ENCODE measurements at regions not wholly inside any gene's neighbourhood (a gene's known extent, or its start where the extent isn't known, plus 50 kb on each side); places are given as distances from the start of the nearest gene placed in this dataset.
"Not testable (repeated sequence)": the region's sequence is repeated elsewhere in the genome, so short reads cannot be mapped to it uniquely, and the experiment has no call there.

- not testable (repeated sequence) for H3K4me3 ChIP-seq (ENCODE audit: insufficient read depth, low read length, poor library complexity, severe bottlenecking); H3K9ac ChIP-seq (ENCODE audit: low read length); H4K20me1 ChIP-seq (ENCODE audit: low read depth, low read length); H3K9me3 ChIP-seq (ENCODE audit: insufficient read depth, low read length); H3F3A ChIP-seq (ENCODE audit: insufficient read depth); H2AFZ ChIP-seq (ENCODE audit: low read depth, low read length, severe bottlenecking); H3K27ac ChIP-seq (ENCODE audit: low read depth, low read length); H3K79me2 ChIP-seq (ENCODE audit: insufficient read depth, low read length); H3K27me3 ChIP-seq (ENCODE audit: low read length); H3K36me3 ChIP-seq (ENCODE audit: low read length); H3K9me2 ChIP-seq (replicated peaks; ENCODE audit: insufficient read depth, low read length); H3K4me2 ChIP-seq (ENCODE audit: low read depth, low read length, poor library complexity, severe bottlenecking)
Observed at GRCh38 chrX:79026742-79027141, 81.6 kb downstream of the P2RY10 start.

DNA sequence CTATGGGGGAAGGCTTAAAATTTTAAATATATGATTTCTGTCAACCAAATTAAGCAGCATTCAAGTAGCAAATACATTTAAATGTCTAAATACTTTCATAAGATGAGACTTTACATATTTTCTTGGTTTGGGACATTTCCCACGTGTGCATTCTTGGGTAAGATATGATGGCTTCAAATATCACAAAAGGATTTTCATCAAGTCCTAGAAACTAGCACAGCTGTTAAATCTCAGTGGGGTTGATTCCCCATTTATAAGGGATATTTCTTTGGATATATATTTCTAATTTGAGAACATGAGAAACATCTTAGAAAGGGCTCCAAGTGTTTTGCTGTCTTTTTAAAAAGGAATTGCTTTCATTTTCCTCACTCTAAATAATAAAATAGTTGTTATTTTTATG, 90.2 kb downstream of the P2RY10 start:
- H3F3A ChIP-seq (ENCODE audit: insufficient read depth) = no peaks in the 10 kb centered on the region
- H3K9me3 ChIP-seq (ENCODE audit: insufficient read depth, low read length) = no peaks in the 10 kb centered on the region
- no peaks in the 10 kb centered on the region for H3K27me3 ChIP-seq (ENCODE audit: low read length)
- H3K9ac ChIP-seq (ENCODE audit: low read length) = no peak overlapping the region
- TF ChIP-seq EZH2phosphoT487 (conservative IDR thresholded peaks at IDR 0.05; ENCODE audit: low read length) (no peak), CTCF (IDR thresholded peaks at IDR 0.05; ENCODE audit: insufficient read depth, low read length, poor library complexity, severe bottlenecking) (no peak)
- H3K9me2 ChIP-seq (replicated peaks; ENCODE audit: insufficient read depth, low read length) = no peaks in the 10 kb centered on the region
- no peak overlapping the region for H3K27ac ChIP-seq (ENCODE audit: low read depth, low read length)
- no peaks in the 10 kb centered on the region for H4K20me1 ChIP-seq (ENCODE audit: low read depth, low read length)
- no peak overlapping the region for H2AFZ ChIP-seq (ENCODE audit: low read depth, low read length, severe bottlenecking)
- no peaks in the 10 kb centered on the region for H3K79me2 ChIP-seq (ENCODE audit: insufficient read depth, low read length)
- no peak overlapping the region for H3K4me3 ChIP-seq (ENCODE audit: insufficient read depth, low read length, poor library complexity, severe bottlenecking)
- H3K36me3 ChIP-seq (ENCODE audit: low read length) = no peaks in the 10 kb centered on the region
- H3K4me2 ChIP-seq (ENCODE audit: low read depth, low read length, poor library complexity, severe bottlenecking) = no peak overlapping the region

DNA sequence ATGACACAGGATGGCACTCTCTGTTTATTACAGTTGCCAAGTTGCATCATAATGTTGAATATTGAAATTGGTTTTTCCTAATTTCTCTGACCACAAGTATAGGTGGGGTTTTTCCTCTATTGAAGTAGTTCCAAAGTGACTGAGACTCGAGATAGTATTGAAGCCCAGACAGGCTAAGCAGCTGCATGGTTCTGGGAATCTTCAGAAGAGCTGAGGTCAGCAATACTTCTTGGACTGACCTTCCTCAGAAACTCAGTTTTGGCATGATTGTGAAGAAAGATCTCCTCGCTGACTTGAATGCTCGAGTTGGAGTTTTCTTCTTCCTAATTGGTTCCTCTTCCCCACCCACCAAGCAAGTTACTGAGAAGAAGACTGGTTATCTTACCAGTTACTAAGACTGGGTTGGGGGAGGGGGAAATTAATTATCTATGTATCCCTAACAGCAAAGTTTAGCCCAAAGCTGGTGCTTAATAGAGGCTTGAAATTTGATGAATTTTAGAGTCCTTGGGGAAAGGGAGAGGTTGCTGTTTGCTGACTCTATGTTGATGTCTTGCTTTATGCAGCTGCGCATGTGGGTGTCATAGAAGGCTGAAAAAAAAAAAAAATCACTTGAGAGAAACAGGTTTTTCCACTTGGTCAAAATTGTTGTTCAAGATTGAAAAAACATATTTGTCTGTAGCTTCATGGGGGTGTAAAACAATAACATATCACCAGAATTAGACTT, 91.1 kb downstream of the P2RY10 start:
- no peak overlapping the region for H2AFZ ChIP-seq (ENCODE audit: low read depth, low read length, severe bottlenecking)
- no peak for TF ChIP-seq CTCF (IDR thresholded peaks at IDR 0.05; ENCODE audit: insufficient read depth, low read length, poor library complexity, severe bottlenecking)
- TF ChIP-seq EZH2phosphoT487 (conservative IDR thresholded peaks at IDR 0.05; ENCODE audit: low read length) = no peak
- no peaks in the 10 kb centered on the region for H3K9me2 ChIP-seq (replicated peaks; ENCODE audit: insufficient read depth, low read length)
- H3K79me2 ChIP-seq (ENCODE audit: insufficient read depth, low read length) = no peaks in the 10 kb centered on the region
- no peaks in the 10 kb centered on the region for H4K20me1 ChIP-seq (ENCODE audit: low read depth, low read length)
- H3K27me3 ChIP-seq (ENCODE audit: low read length) = no peaks in the 10 kb centered on the region
- H3K9ac ChIP-seq (ENCODE audit: low read length) = no peak overlapping the region
- H3K27ac ChIP-seq (ENCODE audit: low read depth, low read length) = no peak overlapping the region
- H3K9me3 ChIP-seq (ENCODE audit: insufficient read depth, low read length) = no peaks in the 10 kb centered on the region
- no peak overlapping the region for H3K4me3 ChIP-seq (ENCODE audit: insufficient read depth, low read length, poor library complexity, severe bottlenecking)
- no peaks in the 10 kb centered on the region for H3F3A ChIP-seq (ENCODE audit: insufficient read depth)
- H3K36me3 ChIP-seq (ENCODE audit: low read length) = no peaks in the 10 kb centered on the region
- H3K4me2 ChIP-seq (ENCODE audit: low read depth, low read length, poor library complexity, severe bottlenecking) = no peak overlapping the region

GRCh38 chrX:79065696-79066095, 78.8 kb upstream of the GPR174 start:
- no peaks in the 10 kb centered on the region for H3F3A ChIP-seq (ENCODE audit: insufficient read depth)
- H3K9me2 ChIP-seq (replicated peaks; ENCODE audit: insufficient read depth, low read length) = no peaks in the 10 kb centered on the region
- no peaks in the 10 kb centered on the region for H3K9me3 ChIP-seq (ENCODE audit: insufficient read depth, low read length)
- H3K27ac ChIP-seq (ENCODE audit: low read depth, low read length) = no peak overlapping the region
- no peaks in the 10 kb centered on the region for H3K36me3 ChIP-seq (ENCODE audit: low read length)
- no peak overlapping the region for H3K4me3 ChIP-seq (ENCODE audit: insufficient read depth, low read length, poor library complexity, severe bottlenecking)
- H3K79me2 ChIP-seq (ENCODE audit: insufficient read depth, low read length) = no peaks in the 10 kb centered on the region
- H3K4me2 ChIP-seq (ENCODE audit: low read depth, low read length, poor library complexity, severe bottlenecking) = no peak overlapping the region
- H3K27me3 ChIP-seq (ENCODE audit: low read length) = no peaks in the 10 kb centered on the region
- H4K20me1 ChIP-seq (ENCODE audit: low read depth, low read length) = no peaks in the 10 kb centered on the region
- TF ChIP-seq CTCF (IDR thresholded peaks at IDR 0.05; ENCODE audit: insufficient read depth, low read length, poor library complexity, severe bottlenecking) (no peak), EZH2phosphoT487 (conservative IDR thresholded peaks at IDR 0.05; ENCODE audit: low read length) (no peak)
- no peak overlapping the region for H2AFZ ChIP-seq (ENCODE audit: low read depth, low read length, severe bottlenecking)
- H3K9ac ChIP-seq (ENCODE audit: low read length) = no peak overlapping the region
